Astrocyte (in vitro differentiated cells and primary cell): ENCODE measurements at regions not wholly inside any gene's neighbourhood (a gene's known extent, or its start where the extent isn't known, plus 50 kb on each side); places are given as distances from the start of the nearest gene placed in this dataset.

ENCODE experiments used
- DNase-seq: peaks from one replicate; pipeline ENCODE4 v3.0.0-alpha.2; 2010; ENCODE audit warnings: low read depth
- FAIRE-seq: peaks from 2 replicates; lab custom pipeline; 2011; peaks lifted over from hg19 to GRCh38; lab: Jason Lieb, UNC
- H2AFZ ChIP-seq: 2 replicates; pipeline ENCODE4 v1.6.0; 2012; ENCODE audit warnings: low read depth, low read length, inconsistent platforms
- H3K27ac ChIP-seq: 2 replicates; pipeline ENCODE4 v1.5.1; 2011; ENCODE audit warnings: low read depth, low read length, inconsistent platforms
- H3K27me3 ChIP-seq: 2 replicates; pipeline ENCODE4 v1.6.0; 2011; ENCODE audit warnings: low read length, inconsistent platforms; ENCODE audit not compliant: insufficient read depth
- H3K36me3 ChIP-seq: 2 replicates; pipeline ENCODE4 v1.5.1; 2011; ENCODE audit warnings: low read length, inconsistent platforms; ENCODE audit not compliant: insufficient read depth
- H3K4me1 ChIP-seq: 2 replicates; pipeline ENCODE4 v1.5.1; 2011; ENCODE audit warnings: low read length, inconsistent platforms; ENCODE audit not compliant: insufficient read depth
- H3K4me2 ChIP-seq: 2 replicates; pipeline ENCODE4 v1.6.0; 2012; ENCODE audit warnings: low read length, inconsistent platforms
- H3K4me3 ChIP-seq: 2 replicates; pipeline ENCODE4 v1.5.1; 2011; ENCODE audit warnings: low read depth, mild to moderate bottlenecking, low read length, inconsistent platforms; ENCODE audit not compliant: insufficient read depth
- H3K79me2 ChIP-seq: 2 replicates; pipeline ENCODE4 v1.6.0; 2012; ENCODE audit warnings: mild to moderate bottlenecking, low read length, inconsistent platforms; ENCODE audit not compliant: insufficient read depth
- H3K9ac ChIP-seq: 2 replicates; pipeline ENCODE4 v1.6.0; 2012; ENCODE audit warnings: mild to moderate bottlenecking, low read length, inconsistent platforms
- H3K9me3 ChIP-seq: 2 replicates; pipeline ENCODE4 v1.5.1; 2012; ENCODE audit warnings: low read depth, mild to moderate bottlenecking, low read length, inconsistent platforms; ENCODE audit not compliant: insufficient read depth
- H4K20me1 ChIP-seq: 2 replicates; pipeline ENCODE4 v1.6.0; 2012; ENCODE audit warnings: low read length, inconsistent platforms; ENCODE audit not compliant: insufficient read depth
- H3K27ac Mint-ChIP-seq: one replicate; pipeline ENCODE4 v1.8.0; 2021; ENCODE audit warnings: mild to moderate bottlenecking, mixed read lengths; ENCODE audit not compliant: unreplicated experiment
- H3K27me3 Mint-ChIP-seq: one replicate; pipeline ENCODE4 v1.8.0; 2021; ENCODE audit warnings: low read depth, mixed read lengths; ENCODE audit not compliant: unreplicated experiment
- H3K36me3 Mint-ChIP-seq: one replicate; pipeline ENCODE4 v1.8.0; 2021; ENCODE audit warnings: low read depth, mixed read lengths; ENCODE audit not compliant: unreplicated experiment
- H3K4me1 Mint-ChIP-seq: one replicate; pipeline ENCODE4 v1.8.0; 2021; ENCODE audit warnings: low read depth, mixed read lengths; ENCODE audit not compliant: unreplicated experiment
- H3K4me3 Mint-ChIP-seq: one replicate; pipeline ENCODE4 v1.8.0; 2021; ENCODE audit warnings: mild to moderate bottlenecking, moderate library complexity, mixed read lengths; ENCODE audit not compliant: unreplicated experiment
- H3K9me3 Mint-ChIP-seq: one replicate; pipeline ENCODE4 v1.8.0; 2021; ENCODE audit warnings: mild to moderate bottlenecking, mixed read lengths; ENCODE audit not compliant: unreplicated experiment
- CTCF ChIP-seq: IDR thresholded peaks from 2 replicates; pipeline ENCODE4 v1.5.1; 2011; ENCODE audit warnings: low read depth, mild to moderate bottlenecking, inconsistent platforms, low read length, moderate library complexity; ENCODE audit not compliant: insufficient read depth
- EZH2 ChIP-seq: IDR thresholded peaks from 2 replicates; pipeline ENCODE4 v1.6.1; 2012; ENCODE audit warnings: mild to moderate bottlenecking, low read length, inconsistent platforms; ENCODE audit not compliant: insufficient read depth

DNA sequence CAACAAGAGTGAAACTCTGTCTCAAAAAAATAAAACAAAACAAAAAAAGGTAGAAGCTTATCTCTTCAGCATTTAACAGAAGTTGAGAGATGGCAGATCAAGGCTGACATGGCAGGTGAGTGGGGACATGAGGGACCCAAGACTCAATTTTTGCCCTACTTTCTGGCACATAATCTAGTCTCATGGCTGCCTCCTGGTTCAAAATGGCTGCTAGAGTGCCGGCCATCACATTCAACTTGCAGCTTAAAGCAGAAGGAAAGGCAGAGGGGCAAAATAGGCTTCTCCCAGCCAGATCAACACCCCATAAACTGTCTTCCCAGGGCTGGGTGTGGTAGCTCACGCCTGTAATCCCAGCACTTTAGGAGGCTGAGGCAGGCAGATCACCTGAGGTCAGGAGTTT is 784.9 kb downstream of the MED13L start:
- Mint-ChIP-seq H3K9me3 (peaks cover 2% of the 10 kb centered on the region), H3K27me3 (peaks cover 40% of the 10 kb centered on the region), H3K36me3 (no peaks in the 10 kb centered on the region), H3K4me1 (no peaks in the 10 kb centered on the region), H3K27ac (no peak overlapping the region), H3K4me3 (no peak overlapping the region)
- no peaks in the 10 kb centered on the region for H3K4me1 ChIP-seq
- no peaks in the 10 kb centered on the region for H3K79me2 ChIP-seq
- H4K20me1 ChIP-seq: no peaks in the 10 kb centered on the region
- no peak for TF ChIP-seq EZH2
- TF ChIP-seq CTCF: no peak
- no peak for FAIRE-seq
- no peak overlapping the region for H2AFZ ChIP-seq
- H3K4me3 ChIP-seq: no peak overlapping the region
- no peak overlapping the region for H3K4me2 ChIP-seq
- DNase-seq: no peak
- H3K27me3 ChIP-seq: no peaks in the 10 kb centered on the region
- H3K9me3 ChIP-seq: no peaks in the 10 kb centered on the region
- H3K36me3 ChIP-seq: no peaks in the 10 kb centered on the region
- H3K27ac ChIP-seq: no peak overlapping the region
- no peak overlapping the region for H3K9ac ChIP-seq

- Histone ChIP-seq H3K79me2 (no peaks in the 10 kb centered on the region), H3K4me1 (no peaks in the 10 kb centered on the region), H3K4me3 (no peak overlapping the region), H4K20me1 (no peaks in the 10 kb centered on the region), H3K4me2 (no peak overlapping the region), H3K9me3 (no peaks in the 10 kb centered on the region), H3K9ac (no peak overlapping the region), H3K36me3 (no peaks in the 10 kb centered on the region), H3K27me3 (no peaks in the 10 kb centered on the region), H2AFZ (no peak overlapping the region), H3K27ac (no peak overlapping the region)
- TF ChIP-seq EZH2 (no peak), CTCF (no peak)
- H3K4me3 Mint-ChIP-seq: no peak overlapping the region
- FAIRE-seq: no peak
- no peaks in the 10 kb centered on the region for H3K4me1 Mint-ChIP-seq
- H3K27me3 Mint-ChIP-seq: peaks cover 40% of the 10 kb centered on the region
- H3K36me3 Mint-ChIP-seq: no peaks in the 10 kb centered on the region
- DNase-seq: no peak
- H3K27ac Mint-ChIP-seq: no peak overlapping the region
- peaks cover 2% of the 10 kb centered on the region for H3K9me3 Mint-ChIP-seq
These were observed 785.8 kb downstream of the MED13L start for GRCh38 chr12:115491511-115492250.

- H3K36me3 ChIP-seq: no peaks in the 10 kb centered on the region
- peaks cover 41% of the 10 kb centered on the region for H3K27me3 Mint-ChIP-seq
- no peaks in the 10 kb centered on the region for H3K79me2 ChIP-seq
- no peak overlapping the region for H3K27ac ChIP-seq
- H3K9ac ChIP-seq: no peak overlapping the region
- no peak for TF ChIP-seq EZH2
- no peak for TF ChIP-seq CTCF
- no peak for FAIRE-seq
- no peak overlapping the region for H3K4me2 ChIP-seq
- H3K4me1 ChIP-seq: no peaks in the 10 kb centered on the region
- H3K9me3 Mint-ChIP-seq: peaks cover 10% of the 10 kb centered on the region
- H3K9me3 ChIP-seq: no peaks in the 10 kb centered on the region
- no peak overlapping the region for H3K4me3 Mint-ChIP-seq
- no peak for DNase-seq
- no peak overlapping the region for H3K27ac Mint-ChIP-seq
- no peak overlapping the region for H2AFZ ChIP-seq
- H3K36me3 Mint-ChIP-seq: no peaks in the 10 kb centered on the region
- H3K4me1 Mint-ChIP-seq: no peaks in the 10 kb centered on the region
- H3K4me3 ChIP-seq: no peak overlapping the region
- no peaks in the 10 kb centered on the region for H4K20me1 ChIP-seq
- no peaks in the 10 kb centered on the region for H3K27me3 ChIP-seq
These were observed 788.2 kb downstream of the MED13L start for GRCh38 chr12:115489253-115489652.
